ENCODE measurements at regions not wholly inside any gene's neighbourhood (a gene's known extent, or its start where the extent isn't known, plus 50 kb on each side); places are given as distances from the start of the nearest gene placed in this dataset.

GRCh38 chr9:108443019-108443633 lies 412.7 kb downstream of the ACTL7B start (continued):
- TF ChIP-seq ZBTB20 (CRISPR knock-in tag; IDR thresholded peaks at IDR 0.05; ENCODE audit: borderline replicate concordance, low read depth), result no peak
- no peak for TF ChIP-seq PHB2 (IDR thresholded peaks at IDR 0.05; ENCODE audit: partially characterized antibody)
- TF ChIP-seq HOMEZ (CRISPR knock-in tag; IDR thresholded peaks at IDR 0.05; ENCODE audit: low read depth), result no peak
- TF ChIP-seq ZNF777 (CRISPR knock-in tag; IDR thresholded peaks at IDR 0.05), result no peak
- no peak for TF ChIP-seq ZNF703 (CRISPR knock-in tag; IDR thresholded peaks at IDR 0.05; ENCODE audit: borderline replicate concordance)
- no peak for TF ChIP-seq ZFP36L2 (CRISPR knock-in tag; IDR thresholded peaks at IDR 0.05)
- TF ChIP-seq SOX6 (IDR thresholded peaks at IDR 0.05), result no peak
- peak; percentile 50; the same call in 1 of the 2 replicates for TF ChIP-seq SOX6 (CRISPR knock-in tag; IDR thresholded peaks at IDR 0.05)
- TF ChIP-seq PAWR (CRISPR knock-in tag; IDR thresholded peaks at IDR 0.05; ENCODE audit: borderline replicate concordance), result no peak
- no peak for TF ChIP-seq KDM5B (CRISPR knock-in tag; IDR thresholded peaks at IDR 0.05; ENCODE audit: borderline replicate concordance)
- TF ChIP-seq GATAD1 (CRISPR knock-in tag; IDR thresholded peaks at IDR 0.05), result no peak
- TF ChIP-seq, protein P1, sequence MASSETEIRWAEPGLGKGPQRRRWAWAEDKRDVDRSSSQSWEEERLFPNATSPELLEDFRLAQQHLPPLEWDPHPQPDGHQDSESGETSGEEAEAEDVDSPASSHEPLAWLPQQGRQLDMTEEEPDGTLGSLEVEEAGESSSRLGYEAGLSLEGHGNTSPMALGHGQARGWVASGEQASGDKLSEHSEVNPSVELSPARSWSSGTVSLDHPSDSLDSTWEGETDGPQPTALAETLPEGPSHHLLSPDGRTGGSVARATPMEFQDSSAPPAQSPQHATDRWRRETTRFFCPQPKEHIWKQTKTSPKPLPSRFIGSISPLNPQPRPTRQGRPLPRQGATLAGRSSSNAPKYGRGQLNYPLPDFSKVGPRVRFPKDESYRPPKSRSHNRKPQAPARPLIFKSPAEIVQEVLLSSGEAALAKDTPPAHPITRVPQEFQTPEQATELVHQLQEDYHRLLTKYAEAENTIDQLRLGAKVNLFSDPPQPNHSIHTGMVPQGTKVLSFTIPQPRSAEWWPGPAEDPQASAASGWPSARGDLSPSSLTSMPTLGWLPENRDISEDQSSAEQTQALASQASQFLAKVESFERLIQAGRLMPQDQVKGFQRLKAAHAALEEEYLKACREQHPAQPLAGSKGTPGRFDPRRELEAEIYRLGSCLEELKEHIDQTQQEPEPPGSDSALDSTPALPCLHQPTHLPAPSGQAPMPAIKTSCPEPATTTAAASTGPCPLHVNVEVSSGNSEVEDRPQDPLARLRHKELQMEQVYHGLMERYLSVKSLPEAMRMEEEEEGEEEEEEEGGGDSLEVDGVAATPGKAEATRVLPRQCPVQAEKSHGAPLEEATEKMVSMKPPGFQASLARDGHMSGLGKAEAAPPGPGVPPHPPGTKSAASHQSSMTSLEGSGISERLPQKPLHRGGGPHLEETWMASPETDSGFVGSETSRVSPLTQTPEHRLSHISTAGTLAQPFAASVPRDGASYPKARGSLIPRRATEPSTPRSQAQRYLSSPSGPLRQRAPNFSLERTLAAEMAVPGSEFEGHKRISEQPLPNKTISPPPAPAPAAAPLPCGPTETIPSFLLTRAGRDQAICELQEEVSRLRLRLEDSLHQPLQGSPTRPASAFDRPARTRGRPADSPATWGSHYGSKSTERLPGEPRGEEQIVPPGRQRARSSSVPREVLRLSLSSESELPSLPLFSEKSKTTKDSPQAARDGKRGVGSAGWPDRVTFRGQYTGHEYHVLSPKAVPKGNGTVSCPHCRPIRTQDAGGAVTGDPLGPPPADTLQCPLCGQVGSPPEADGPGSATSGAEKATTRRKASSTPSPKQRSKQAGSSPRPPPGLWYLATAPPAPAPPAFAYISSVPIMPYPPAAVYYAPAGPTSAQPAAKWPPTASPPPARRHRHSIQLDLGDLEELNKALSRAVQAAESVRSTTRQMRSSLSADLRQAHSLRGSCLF (CRISPR knock-in tag; IDR thresholded peaks at IDR 0.05; ENCODE audit: borderline replicate concordance), result no peak
- TF ChIP-seq ZNF614 (CRISPR knock-in tag; IDR thresholded peaks at IDR 0.05; ENCODE audit: borderline replicate concordance), result no peak
- TF ChIP-seq, protein P2, sequence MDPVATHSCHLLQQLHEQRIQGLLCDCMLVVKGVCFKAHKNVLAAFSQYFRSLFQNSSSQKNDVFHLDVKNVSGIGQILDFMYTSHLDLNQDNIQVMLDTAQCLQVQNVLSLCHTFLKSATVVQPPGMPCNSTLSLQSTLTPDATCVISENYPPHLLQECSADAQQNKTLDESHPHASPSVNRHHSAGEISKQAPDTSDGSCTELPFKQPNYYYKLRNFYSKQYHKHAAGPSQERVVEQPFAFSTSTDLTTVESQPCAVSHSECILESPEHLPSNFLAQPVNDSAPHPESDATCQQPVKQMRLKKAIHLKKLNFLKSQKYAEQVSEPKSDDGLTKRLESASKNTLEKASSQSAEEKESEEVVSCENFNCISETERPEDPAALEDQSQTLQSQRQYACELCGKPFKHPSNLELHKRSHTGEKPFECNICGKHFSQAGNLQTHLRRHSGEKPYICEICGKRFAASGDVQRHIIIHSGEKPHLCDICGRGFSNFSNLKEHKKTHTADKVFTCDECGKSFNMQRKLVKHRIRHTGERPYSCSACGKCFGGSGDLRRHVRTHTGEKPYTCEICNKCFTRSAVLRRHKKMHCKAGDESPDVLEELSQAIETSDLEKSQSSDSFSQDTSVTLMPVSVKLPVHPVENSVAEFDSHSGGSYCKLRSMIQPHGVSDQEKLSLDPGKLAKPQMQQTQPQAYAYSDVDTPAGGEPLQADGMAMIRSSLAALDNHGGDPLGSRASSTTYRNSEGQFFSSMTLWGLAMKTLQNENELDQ (CRISPR knock-in tag; IDR thresholded peaks at IDR 0.05; ENCODE audit: borderline replicate concordance), result no peak
- no peak for TF ChIP-seq ZNF24 (IDR thresholded peaks at IDR 0.05)
- TF ChIP-seq PHF21A (CRISPR knock-in tag; IDR thresholded peaks at IDR 0.05), result no peak
- no peak for TF ChIP-seq AHR (CRISPR knock-in tag; IDR thresholded peaks at IDR 0.05)
- TF ChIP-seq GLMP (CRISPR knock-in tag; IDR thresholded peaks at IDR 0.05; ENCODE audit: borderline replicate concordance), result no peak
- TF ChIP-seq KAT7 (CRISPR knock-in tag; IDR thresholded peaks at IDR 0.05; ENCODE audit: borderline replicate concordance), result no peak
- TF ChIP-seq, protein P3, sequence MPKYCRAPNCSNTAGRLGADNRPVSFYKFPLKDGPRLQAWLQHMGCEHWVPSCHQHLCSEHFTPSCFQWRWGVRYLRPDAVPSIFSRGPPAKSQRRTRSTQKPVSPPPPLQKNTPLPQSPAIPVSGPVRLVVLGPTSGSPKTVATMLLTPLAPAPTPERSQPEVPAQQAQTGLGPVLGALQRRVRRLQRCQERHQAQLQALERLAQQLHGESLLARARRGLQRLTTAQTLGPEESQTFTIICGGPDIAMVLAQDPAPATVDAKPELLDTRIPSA (CRISPR knock-in tag; IDR thresholded peaks at IDR 0.05; ENCODE audit: borderline replicate concordance), result no peak

All from HepG2 (cell line).